Choroid plexus epithelial cell (primary cell): ENCODE measurements at regions not wholly inside any gene's neighbourhood (a gene's known extent, or its start where the extent isn't known, plus 50 kb on each side); places are given as distances from the start of the nearest gene placed in this dataset.

Experiments
- DNase-seq: peaks from one replicate; pipeline ENCODE4 v3.0.0-alpha.2; 2010; ENCODE audit warnings: low read depth
- H3K4me3 ChIP-seq: 2 replicates; pipeline ENCODE4 v1.5.1; 2011; ENCODE audit warnings: low read depth, mild to moderate bottlenecking, control low read depth, low read length, moderate library complexity
- TF ChIP-seq, protein P1 (sequence below): conservative IDR thresholded peaks from 2 replicates; pipeline ENCODE4 v1.5.1; 2011; ENCODE audit warnings: low read depth, mild to moderate bottlenecking, control low read depth, inconsistent platforms, low read length, moderate library complexity

DNA sequence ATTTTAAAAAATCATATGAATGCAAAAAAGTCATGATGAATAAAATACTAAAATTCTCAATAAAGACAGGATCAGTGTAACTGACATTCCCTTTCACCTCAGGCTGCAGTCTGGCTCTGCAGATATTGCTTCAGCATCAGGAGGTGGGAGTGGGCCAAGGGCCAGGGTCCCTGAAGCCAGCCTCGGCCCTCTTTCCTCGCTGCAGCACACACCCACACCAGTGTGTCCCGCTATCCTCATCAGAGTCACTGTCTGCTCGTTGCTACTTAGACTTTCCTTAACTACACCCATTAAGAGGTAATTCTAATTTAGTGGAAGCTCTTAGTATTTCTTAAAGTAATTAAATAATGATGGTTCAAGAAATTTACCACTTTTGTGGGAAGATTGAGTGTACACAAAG, 298.2 kb downstream of the UBE3D start:
- TF ChIP-seq, protein P1, sequence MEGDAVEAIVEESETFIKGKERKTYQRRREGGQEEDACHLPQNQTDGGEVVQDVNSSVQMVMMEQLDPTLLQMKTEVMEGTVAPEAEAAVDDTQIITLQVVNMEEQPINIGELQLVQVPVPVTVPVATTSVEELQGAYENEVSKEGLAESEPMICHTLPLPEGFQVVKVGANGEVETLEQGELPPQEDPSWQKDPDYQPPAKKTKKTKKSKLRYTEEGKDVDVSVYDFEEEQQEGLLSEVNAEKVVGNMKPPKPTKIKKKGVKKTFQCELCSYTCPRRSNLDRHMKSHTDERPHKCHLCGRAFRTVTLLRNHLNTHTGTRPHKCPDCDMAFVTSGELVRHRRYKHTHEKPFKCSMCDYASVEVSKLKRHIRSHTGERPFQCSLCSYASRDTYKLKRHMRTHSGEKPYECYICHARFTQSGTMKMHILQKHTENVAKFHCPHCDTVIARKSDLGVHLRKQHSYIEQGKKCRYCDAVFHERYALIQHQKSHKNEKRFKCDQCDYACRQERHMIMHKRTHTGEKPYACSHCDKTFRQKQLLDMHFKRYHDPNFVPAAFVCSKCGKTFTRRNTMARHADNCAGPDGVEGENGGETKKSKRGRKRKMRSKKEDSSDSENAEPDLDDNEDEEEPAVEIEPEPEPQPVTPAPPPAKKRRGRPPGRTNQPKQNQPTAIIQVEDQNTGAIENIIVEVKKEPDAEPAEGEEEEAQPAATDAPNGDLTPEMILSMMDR = no peak
- no peak for DNase-seq
- no peak overlapping the region for H3K4me3 ChIP-seq

DNA sequence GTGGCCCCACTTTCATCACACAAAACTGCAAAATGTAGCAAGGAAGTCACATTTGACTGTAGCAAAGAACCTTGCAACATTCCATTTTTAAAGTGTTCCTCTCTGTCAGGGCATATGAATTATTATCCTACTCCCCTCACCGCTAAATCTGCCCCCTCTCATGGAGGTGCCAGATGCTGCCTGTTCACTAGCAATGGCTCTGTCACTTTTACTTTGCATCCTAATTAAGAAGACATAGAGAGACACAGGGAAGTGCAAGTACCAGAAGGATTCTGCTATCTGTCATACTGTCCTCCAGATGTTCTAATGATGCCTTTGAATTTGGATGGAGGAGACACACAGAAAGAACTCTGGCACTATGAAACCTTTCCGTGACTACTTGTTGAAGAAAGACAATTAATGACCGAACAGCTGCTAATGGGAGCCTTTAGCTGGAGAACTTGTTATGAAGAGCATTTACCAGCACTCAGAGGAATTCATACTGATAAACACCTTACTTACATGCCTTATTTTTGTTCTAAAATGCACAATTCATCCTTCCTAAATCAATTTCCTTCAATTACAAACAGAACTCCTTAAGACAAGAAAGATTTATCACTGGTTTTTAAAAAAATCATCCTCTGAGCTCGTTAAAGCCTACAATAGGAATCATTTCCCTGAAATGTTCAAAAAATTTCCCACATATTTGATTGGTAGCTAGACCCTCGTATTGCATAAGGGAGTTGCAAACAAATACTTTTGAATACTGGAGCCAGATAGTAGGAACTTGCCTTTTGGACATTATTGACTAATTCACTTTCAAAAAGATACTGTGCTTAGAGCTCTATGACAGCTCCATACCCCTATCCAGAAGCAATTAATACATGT, 292.6 kb downstream of the UBE3D start:
- no peak overlapping the region for H3K4me3 ChIP-seq
- DNase-seq = no peak
- TF ChIP-seq, protein P1 = no peak

DNA sequence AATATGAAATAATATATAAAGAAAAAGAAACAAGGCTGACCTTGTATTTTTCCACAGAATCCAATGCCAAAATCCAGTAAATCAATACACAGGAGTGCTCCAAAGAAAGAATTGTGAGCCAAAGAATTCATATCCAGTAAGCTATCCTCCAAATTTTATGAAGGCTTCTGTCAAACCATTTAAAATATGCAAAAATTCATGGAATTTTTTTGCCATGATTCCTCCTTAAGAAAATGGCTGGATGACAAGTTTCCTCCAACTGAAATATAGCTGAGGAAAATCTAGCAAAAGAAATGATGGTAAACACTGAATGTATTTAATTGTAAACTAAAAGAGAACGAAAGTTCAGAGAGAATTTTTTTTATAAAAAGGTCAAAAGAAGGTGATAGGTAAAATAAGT, 290.3 kb downstream of the UBE3D start:
- H3K4me3 ChIP-seq = no peak overlapping the region
- DNase-seq = peak; percentile 2
- TF ChIP-seq, protein P1 = no peak

DNA sequence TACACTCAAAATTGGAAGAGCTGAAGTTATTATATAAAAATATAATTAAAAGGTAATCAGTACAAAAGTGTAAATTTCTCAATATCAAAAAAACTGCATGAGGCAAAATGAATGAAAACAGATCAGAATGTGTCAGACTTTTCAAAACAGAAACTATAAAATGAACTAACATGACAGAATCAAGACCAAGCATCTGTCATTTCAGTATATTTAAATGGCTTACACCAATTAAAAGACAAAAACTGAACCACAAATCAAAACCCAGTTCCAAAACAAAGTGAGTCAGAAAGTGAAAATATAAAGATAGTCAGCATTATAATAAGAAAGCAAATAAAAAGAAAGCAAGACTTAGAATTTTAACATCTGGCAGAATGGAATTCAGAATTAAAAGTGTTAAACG, 289.7 kb downstream of the UBE3D start:
- TF ChIP-seq, protein P1 = no peak
- no peak for DNase-seq
- H3K4me3 ChIP-seq = no peak overlapping the region

DNA sequence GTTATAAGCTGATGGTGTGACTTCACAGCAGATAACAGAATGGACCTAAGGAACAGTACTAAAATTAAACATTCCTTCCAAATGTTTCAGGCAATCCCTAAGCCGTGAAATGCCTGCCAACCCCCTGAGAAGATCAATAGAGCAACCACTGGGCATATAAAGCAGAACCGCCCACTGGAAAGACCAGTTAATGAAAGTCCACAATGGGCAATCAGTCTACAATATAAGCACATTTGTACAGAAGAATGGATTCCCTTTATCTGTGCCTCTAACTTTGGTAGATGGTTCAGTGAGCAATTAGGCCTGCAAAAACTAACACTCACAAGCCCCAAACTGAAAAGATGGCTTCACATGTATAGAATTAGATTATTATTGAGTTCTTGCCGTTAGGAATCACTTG, 286.6 kb downstream of the UBE3D start:
- TF ChIP-seq, protein P1 = no peak
- no peak overlapping the region for H3K4me3 ChIP-seq
- no peak for DNase-seq

DNA sequence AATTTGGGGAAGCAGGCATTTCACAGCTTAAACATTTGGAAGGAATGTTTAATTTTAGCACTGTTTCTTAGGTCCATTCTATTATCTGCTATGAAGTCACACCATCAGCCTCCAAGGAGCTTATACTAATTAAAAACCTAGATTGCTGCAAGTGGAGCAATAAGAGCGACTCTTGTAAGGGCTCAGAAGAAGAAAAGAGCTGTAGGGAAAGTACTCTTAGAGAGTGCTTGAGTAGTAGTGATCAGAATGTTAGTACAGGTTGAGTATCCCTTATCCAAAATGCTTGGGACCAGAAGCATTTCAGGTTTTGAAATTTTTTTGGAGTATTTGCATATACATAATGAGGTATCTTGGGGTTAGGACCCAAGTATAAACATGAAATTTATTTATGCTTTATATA, 285.3 kb downstream of the UBE3D start:
- TF ChIP-seq, protein P1 = no peak
- DNase-seq = no peak
- H3K4me3 ChIP-seq = no peak overlapping the region

DNA sequence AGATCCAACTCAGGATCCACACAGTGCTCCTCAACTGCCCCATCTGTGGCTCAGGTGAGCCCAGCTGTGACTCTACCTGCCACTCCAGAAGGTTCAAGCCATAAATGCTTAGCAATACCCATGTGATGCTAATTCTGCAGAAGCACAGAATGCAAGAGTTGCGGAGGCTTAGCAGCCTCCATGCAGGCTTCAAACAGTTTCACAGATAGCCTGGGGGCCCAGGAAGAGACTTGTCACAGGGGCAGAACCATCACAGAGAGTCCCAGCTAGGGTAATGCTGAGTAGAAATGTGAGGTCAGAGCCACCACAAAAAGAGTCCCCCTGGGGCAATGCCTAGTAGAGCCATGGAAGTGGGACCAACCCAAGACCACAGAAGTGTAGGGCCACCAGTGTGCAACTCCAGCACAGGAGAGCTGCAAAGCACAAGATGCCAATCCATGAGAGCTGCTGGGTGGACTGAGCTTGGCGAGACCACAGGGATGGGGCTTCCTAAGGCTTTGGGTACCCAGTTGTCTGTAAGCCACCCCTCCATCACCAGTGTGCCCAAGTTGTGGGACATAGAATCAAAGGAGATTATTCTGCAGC, 283.9 kb downstream of the UBE3D start:
- no peak overlapping the region for H3K4me3 ChIP-seq
- TF ChIP-seq, protein P1 = no peak
- no peak for DNase-seq
